Inflammatory macrophage treated with lipopolysaccharide for 4 hours (primary cell): ENCODE measurements at regions not wholly inside any gene's neighbourhood (a gene's known extent, or its start where the extent isn't known, plus 50 kb on each side); places are given as distances from the start of the nearest gene placed in this dataset.

Experiments
- DNase-seq: peaks from one replicate; pipeline ENCODE4 v3.0.0-alpha.2; 2020

DNA sequence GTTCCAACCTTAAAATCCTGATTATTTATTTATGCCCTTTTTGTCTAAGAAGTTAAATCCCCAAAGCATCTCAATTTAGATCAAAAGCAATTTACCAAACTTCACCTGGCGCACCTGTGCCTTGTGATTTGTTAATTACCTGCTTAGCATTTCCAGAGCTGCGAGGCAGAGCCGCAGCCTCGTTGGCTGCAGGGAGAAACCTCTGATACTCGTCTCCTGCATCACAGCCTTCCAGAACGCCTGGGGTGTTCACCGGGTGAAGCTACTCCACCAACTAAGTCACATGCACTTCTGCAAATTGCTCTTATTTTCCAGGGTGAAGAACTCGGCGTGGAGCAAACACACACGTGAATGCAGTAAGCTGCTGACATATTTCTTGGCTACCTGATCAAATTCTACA lies 198.1 kb upstream of the RNF32 start:
- DNase-seq = no peak

DNA sequence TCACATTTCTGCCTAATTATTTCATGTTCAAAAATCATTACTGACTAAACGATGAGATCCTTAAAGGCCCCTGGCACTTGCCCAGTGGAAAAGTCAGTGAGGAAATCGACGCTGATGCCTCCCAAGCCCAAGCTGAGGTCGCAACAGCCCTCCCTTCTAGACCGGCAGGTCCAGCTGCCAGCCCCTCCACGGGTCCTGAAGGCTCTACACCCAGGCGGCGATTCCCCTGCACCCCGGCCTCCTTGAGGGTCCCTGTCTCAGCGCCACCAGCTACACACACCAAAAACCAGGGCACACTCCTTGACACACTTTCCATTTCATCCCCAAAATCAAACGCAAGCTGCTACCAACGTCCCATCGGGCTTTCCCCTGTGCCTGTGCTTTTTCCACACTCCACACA lies 200.1 kb upstream of the RNF32 start:
- DNase-seq = no peak

DNA sequence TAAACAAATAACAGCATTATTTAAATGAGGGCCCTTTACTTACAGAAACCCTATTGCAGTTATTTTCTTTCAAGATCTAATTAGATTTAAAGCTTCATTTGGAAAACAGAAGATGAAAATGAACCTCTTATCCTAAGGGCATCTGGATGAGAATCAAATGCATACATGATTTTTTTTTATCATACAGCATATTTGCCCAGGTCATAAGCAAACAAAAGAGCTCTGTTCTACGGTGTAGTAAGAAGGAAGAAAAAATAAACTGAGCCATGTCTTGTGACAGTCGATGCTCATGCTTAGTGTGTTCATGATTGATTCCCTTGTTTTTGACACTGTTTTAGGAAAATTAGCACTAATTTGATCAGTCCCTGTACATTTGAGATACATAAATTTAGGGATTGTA lies 202.6 kb upstream of the RNF32 start:
- DNase-seq = no peak

DNA sequence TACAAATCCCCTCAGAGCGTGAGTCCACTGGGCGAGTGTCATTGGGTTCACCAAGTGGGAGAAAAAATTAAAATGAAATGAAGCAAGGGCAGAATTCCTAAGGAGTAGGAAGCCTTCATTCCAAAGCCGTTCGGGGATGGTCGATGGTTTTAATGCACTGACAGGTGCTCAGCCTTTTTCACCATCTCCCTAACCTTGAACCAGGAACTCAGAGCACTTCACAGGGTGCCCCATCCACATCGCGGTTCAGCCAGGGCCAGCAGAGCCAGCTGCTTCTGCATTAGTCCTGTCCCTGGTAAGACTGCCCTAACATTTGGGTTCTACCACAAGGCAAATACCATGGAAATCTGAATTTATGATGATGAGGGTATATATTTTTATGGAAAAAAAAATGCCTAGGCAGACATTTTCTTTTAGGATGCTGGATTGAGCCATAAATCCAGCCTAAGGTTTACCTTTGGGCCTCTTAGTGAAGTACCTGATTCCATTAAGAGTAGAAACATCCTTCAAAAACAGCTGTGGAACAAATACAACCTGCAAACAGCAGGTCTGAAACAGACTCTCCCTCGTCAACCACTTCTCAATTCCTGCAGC lies 203.5 kb upstream of the RNF32 start:
- DNase-seq = no peak

DNA sequence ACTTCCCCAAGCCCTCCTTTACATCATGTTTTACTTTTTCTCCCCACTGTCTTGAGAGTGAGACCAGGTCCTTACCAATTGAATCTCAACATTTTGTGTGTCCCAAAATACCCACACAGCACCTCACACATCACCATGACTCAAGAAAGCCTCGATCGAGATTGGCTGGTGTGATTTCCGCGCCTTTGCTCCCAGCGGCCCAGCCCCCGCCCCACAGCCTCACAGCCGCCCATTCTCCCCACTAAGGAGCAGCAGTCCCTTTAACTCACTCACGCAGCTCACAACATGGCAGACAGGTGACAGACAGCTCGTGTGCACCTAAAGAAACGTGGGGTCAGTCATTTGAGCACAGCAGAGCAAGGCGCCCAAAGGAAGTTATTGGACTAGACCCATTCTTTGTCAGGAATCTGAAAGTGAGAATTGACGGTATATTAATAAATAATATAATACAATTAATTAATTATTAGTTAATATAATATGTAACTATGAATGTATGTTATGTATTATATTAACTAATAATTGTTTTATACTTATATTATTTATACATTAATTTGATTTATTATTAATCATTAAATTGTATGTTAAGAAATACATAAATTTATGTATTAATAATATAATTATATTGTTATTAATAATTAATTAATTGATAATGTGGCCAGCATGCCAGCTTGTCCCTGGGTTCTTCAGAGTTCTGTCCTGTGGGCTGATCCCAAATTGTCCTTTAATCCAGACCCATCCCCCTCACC lies 204.9 kb upstream of the RNF32 start:
- no peak for DNase-seq

DNA sequence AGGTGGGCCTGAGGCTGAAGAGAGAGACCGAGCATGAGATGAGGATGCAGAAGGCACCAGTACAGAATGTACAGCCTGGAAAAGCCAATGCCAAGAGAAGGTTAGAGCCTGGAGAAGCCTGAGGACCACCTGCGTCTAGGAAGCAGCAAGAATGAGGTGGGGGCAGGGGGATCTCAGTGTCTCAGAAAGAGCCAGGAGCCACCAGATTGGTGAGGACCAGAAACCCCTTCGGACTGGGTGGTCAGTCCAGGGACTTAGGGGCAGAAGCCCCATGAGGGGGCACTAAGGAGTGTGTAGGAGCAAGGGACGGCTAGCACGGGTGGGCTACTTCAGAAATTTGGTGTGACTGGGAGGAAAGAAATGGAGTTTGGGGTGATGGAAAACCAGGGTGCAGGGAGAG lies 205.9 kb upstream of the RNF32 start:
- DNase-seq = no peak

DNA sequence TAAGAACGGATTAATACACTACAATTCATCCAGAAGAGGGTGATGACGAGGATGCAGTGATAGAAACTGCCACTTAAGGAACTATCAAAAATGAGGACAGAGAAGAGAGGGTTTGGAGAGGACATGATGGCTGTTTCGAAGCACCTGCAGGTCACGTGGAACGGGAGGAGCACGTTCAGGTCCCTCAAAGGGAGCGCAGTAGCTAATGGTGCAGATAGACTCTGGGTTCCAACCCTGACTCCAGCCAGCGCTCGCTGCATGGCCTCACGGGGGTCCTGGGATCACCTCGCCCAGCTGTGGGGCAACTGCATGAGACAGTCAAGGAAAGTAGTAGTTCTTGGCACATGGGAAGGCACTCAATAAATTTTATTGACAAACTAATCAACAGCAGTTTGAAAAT lies 208.6 kb upstream of the RNF32 start:
- no peak for DNase-seq

DNA sequence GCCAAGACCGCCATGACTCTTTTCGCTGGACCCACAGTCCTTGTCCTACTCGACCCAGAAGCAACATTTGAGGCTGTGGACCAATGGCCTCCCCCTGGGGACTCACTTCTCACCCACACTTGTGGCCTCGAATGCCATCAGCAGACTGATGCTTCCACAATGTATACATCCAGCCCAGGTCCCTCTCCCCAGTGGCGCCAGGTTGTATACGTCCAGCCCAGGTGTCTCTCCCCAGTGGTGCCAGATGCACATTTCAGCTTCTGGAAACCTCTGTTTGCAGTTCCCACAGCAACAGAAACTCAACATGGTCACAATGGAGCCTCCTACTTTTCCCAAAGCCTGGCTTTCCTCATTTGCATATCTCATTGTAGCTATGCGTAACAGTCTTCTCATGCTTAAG lies 210.5 kb upstream of the RNF32 start:
- no peak for DNase-seq

DNA sequence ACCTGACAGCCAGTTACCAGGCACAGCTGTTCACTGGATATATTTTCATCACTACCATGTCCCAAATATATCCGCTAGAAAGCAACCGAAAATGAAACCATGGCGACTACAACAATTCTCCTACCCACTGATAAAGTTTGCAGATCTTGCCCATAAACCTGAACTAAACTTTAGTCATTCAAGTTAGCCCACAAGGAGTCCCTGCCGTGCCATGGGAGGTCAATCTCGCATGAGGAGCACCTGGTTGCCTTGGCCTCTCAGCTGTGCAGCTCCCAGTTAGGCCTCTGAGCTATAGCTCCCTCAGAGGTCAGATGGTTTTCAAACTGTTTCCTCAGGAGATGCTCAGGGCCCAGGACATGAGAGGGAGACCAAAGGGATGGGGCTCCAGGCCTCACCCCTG lies 211.1 kb upstream of the RNF32 start:
- DNase-seq = no peak

DNA sequence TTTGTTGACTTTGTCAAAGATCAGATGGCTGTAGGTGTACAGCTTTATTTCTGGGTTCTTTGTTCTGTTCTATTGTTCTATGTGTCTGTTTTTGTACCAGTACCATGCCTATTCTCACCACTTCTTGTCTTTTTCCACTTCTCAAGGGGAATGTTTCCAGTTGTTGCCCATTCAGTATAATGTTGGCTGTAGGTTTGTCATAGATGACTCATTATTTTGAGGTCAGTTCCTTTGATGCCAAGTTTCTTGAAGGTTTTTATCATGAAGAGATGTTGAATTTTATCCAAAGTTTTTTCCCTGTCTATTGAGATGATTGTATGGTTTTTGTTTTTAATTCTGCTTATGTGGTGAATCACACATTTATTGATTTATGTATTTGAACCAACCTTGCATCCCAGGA lies 216.7 kb upstream of the RNF32 start:
- no peak for DNase-seq

DNA sequence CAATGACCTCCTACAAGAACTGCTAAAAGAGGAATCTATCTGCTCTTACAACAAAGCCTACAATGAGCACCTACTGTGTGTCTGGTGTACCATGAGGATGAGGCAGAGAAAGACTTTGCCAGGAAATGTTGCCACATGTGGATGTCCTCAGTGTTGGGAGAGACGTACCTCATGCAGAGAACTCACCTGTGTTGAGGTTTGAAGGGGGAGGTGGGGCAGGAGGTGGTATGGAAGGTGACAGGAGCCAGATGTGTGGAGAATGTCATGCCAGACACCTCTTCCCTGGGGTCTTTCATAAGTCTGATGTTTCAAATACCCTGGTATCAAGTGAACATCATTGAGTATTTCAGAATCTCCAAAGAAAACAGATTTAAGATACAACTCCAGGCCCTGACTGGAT lies 220.1 kb upstream of the RNF32 start:
- DNase-seq = no peak

DNA sequence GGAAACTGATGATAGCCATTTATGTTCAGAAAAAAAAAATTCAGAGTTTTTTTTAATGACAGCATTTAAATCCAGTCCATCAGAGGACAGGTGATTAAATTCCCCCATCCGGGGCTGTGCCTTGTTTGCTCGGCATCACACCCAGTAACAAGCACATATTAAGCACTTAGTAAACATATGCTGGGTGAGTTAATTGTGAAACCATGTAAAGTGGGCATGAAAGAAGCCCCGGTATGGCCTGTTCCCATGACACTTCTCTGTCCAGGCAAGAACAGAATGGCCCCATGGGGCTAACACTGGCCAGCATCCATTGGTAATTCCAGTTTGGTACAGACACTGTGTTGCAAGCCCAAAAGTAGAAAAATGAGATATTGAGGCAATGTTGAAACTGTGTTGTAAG lies 220.8 kb upstream of the RNF32 start:
- no peak for DNase-seq

DNA sequence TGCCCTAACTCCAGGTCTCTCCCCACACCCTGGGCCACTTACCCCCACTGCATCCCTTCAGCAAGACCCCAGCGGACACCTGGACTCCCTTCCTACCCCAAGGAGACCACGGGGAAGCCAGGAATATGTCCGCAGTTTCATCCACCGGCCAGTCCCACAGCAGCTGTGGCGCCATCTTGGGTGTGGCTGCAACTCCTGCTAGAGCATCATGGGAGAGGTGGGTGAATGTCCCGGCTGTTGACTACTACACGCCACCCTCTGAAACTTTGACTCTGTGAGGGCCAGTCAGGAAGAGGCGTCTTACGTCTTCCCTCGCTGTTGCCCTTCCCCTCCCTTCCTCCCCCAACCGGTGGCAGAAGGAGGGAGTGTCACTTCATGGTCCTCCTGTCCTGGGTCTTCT lies 238.3 kb upstream of the RNF32 start:
- no peak for DNase-seq

DNA sequence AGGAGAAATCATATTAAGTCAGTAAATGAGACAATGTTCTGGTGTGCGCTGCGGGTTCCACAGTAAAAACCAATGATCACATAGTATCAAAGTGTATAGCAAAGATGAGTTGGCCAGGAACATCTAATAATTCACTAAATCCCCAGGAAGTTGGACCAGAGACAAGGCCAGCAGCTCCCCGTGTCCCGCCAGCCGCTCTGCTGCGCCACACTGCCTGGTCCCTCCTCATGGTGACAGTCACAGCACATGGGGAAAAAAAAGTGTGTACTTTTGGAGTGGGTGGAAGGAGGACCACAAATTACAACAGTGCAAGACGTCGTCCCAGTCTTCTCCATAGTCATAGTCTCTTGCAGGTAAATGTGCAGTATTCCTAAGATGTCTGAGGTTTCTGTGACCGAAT lies 239.0 kb upstream of the RNF32 start:
- DNase-seq = no peak

DNA sequence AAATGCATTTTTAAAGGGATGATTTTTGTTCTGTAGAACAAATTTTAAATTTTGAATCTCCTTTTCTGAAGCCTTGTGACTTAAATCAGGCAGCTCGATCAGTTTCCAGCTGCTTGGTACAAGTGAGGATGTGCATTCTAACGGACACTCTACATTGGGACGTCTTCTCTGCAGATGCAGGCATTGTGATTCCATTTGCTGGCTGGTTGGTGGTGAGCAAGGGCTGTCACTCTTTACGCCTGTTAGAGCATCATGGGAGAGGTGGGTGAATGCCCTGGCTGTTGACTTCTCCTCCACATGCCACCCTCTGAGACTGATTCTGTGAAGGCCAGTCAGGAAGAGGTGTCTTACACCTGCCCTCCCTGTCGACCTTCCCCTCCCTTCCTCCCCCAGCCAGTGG lies 240.5 kb upstream of the RNF32 start:
- no peak for DNase-seq

DNA sequence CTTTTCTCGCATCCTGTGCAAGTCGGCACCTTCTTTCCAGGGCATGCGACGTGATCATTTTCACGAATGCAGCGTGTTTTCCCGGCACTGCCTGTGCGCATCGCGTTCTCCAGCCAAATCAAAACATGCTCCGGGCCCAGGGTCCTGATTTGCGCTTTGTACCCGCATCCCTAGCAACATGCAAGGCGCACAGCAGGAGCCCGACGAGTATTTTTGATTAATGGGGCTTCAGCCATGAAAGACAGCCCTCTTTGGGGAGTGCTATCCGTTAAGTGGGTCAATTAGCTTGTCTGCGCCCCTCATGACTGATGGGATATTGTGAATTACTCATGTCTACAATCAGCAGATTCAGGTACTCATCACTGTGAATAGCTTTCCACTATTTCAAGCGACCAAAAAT lies 243.3 kb upstream of the RNF32 start:
- no peak for DNase-seq

DNA sequence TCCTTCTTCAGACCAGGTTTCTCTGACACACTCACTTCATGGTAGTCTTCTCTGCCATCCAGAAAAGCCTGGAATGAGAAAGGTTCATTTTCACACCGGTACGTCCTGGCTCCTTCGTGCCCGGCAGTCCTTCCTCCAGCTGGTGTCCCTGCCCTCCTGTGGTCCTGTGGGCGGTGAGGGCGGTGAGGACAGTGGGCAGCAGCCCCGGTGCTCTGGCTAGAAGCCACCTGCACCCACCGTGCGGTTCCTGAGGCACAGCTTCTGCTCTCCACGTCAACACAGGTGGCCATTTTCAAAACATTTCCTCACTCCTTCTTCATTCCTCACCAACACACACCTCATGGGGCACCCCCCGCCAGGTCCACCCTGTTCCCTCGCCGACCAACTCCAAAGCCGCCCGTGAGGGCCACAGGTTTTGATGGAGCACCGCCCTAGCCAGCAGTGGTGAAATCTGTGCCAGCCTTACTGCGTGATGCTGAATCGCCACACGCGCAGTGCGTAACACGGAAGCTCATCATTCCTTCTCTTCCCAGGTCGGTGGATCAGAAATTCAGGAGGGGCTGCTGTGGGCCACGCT lies 251.4 kb upstream of the RNF32 start:
- DNase-seq = no peak

DNA sequence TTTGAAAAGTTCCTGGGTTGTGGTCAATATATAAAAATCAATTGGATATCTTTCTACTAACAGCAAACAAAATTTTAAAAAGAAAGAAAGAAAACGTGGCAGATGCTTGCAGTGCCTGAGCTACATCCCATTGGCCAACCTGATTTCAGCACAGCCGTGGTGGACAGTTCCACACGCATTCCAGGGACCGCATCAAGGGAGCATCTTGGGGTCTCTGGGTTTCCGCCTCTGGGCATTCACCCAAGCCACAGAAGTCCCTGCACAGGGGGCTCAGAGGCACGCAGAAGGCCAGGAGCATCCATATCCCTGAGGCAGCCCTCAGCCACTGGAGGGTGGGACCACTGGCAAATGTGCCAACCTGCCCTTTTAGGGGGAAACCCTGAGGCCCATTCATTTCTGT lies 254.5 kb upstream of the RNF32 start:
- no peak for DNase-seq

DNA sequence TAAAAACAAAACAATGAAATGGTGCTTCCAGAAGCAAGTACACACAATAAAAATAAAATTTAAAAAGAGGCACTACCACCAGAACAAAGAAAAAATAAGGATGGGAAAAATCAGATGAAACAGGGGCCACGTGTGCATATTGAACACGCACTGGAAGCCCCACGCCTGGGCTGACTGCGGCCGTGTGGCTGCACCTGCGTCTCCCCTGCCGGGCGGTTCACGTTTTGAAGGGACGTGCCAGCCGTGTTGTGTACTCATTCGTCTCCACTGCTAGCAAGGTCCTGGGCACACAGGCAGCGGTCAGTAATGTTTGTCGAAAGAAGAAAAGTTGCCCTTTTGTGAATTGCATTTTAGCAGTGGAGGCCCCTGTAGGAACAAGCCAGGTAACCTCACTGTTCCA lies 255.9 kb upstream of the RNF32 start:
- no peak for DNase-seq

DNA sequence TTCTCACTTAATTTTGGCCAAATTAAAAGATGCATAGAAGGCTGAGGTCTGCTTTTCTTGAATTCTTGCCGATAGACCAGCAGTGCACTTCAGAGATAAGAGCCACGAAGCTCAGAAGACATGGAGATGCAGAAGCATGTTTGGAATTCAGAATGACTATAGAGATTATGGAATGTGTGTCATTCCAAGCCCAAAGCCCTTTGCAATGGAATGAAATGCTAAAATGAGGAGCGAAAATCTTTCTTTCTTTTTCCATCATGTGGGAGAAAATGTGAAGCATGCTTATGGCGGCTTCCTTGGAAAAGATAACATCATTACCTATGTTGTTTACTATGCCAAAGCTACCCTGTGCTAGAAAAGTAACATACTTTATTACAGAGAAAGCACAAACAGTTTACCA lies 257.0 kb upstream of the RNF32 start:
- DNase-seq = no peak

DNA sequence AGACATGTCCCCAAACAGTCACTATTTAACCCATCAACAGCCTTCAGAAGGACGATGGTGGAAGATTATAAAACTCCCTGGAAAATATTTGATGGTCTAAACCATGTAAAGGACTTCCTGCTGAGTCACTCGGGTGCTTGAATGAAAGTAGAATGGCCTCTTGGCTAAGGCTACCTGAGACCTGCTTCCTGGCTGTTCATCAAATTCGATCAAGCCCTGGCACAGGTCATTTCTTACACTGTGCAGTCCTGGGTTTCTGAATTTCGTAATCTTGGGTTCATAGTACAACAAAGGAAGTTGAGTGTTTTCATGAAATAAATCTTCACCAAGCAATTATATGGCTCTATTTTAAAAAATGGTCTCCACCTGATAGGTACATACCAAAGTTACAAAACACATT lies 260.3 kb upstream of the RNF32 start:
- DNase-seq = no peak

DNA sequence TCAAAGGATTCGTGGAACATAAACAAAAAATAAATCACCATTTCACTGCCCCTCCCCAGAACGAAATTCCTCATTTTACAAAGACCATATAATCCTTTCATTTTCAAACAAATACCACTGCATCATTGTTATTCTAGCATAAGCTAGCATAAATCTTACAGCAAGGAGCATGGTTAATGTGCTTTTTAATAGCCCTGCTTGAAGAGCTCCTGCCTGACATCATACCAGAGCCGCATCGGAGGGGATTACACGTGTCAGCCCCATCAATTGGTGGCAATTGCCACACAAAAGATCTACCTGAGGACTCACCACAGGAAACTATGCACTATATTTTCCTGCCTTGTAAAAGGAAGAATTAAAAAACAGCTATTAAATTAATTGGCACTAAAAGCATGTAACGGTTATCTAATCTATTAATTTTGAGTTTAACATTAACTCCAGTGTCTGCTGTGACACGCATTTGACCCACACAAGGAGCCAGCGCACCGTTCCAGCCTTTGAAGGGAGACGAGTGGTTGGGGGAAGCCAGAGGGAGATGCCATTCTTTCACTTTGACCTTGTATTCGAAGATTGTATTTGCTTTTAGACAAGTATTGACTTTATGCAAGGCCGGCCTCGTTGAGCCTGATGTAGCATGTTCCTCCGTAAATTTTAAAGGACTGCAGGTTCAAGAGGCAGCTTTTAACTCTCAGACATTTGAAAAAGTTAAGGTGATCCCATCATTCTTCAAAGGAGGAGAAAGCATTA lies 261.1 kb upstream of the RNF32 start:
- DNase-seq = no peak

DNA sequence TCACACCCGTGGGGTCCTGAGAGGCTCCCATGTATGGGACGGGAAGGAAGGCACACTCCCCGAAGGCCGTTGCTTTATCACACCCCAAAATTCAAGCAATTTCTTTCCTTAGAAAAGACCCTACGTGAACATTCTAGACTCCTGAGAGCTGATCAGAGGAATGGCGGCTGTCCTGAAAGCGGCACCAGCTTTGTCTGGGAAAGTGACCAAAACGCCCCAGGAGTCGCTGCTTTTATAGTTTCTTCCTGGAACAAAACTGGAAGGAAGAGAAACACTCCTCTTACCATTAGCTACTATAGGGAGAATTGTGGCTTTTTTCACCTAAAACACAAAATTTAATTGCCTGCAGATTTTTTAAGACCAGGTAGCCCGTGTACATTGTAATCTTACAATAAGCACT lies 261.8 kb upstream of the RNF32 start:
- no peak for DNase-seq

DNA sequence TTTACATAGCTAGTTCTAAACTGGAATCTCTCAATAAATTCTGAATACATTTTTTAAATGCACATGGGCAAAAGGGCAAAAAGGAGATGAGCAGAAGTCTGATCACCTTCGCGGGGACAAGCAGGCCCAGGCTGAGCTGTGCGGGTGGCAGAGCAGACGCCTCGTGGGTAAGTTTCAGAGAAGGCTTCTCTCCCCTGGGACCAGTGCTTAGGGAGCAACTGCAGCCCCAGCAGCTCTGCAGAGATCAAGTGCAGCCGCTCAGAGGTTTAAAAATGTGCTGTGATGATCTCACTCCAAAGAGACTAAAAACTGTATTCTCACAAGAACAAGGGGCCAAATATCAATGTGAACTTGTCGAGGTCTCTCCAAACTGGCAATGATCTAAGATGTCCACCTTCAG lies 264.3 kb upstream of the RNF32 start:
- no peak for DNase-seq
